CD4-positive, alpha-beta memory T cell (primary cell): ENCODE measurements at regions not wholly inside any gene's neighbourhood (a gene's known extent, or its start where the extent isn't known, plus 50 kb on each side); places are given as distances from the start of the nearest gene placed in this dataset.

Experiments used
- CTCF ChIA-PET: fragments of 350-600 bp; sonication (Branson Sonifier 250); formaldehyde crosslinking; loops from one replicate; lab custom pipeline; 2021; ENCODE audit warnings: inconsistent platforms; ENCODE audit not compliant: partially characterized antibody; lab: Charles Lee
- POLR2A ChIA-PET: fragments of 350-600 bp; sonication (Branson Sonifier 250); formaldehyde crosslinking; loops from one replicate; lab custom pipeline; 2021; ENCODE audit not compliant: partially characterized antibody; lab: Charles Lee
- DNase-seq, 5 donors: peaks; one replicate each; pipeline versions ENCODE4 v3.0.0 to v3.0.0-alpha.2; 2020 to 2022; ENCODE audit warnings: mixed read lengths in 1 of 5
- H3K27ac ChIP-seq: one replicate; pipeline ENCODE4 v1.7.0; 2013; ENCODE audit warnings: low read depth, low read length
- H3K27me3 ChIP-seq: 2 replicates; pipeline ENCODE4 v1.7.0; 2013; ENCODE audit warnings: mild to moderate bottlenecking, low read length, moderate library complexity; ENCODE audit not compliant: insufficient read depth
- H3K36me3 ChIP-seq: 2 replicates; pipeline ENCODE4 v1.7.0; 2013; ENCODE audit warnings: mild to moderate bottlenecking, low read length, moderate library complexity; ENCODE audit not compliant: insufficient read depth
- H3K4me1 ChIP-seq: 2 replicates; pipeline ENCODE4 v1.7.0; 2013; ENCODE audit warnings: mild to moderate bottlenecking, low read length, moderate library complexity; ENCODE audit not compliant: insufficient read depth
- H3K4me3 ChIP-seq, 2 donors: one replicate each; pipeline ENCODE4 v1.7.0; 2013; ENCODE audit warnings: low read length in 2 of 2, mild to moderate bottlenecking in 1 of 2
- H3K9me3 ChIP-seq, 2 donors: one replicate each; pipeline ENCODE4 v1.7.0; 2013; ENCODE audit warnings: low read length in 2 of 2, control low read depth in 1 of 2; ENCODE audit not compliant: control insufficient read depth in 1 of 2
- H3K27ac Mint-ChIP-seq, 7 donors: one replicate each; pipeline ENCODE4 v1.8.0; 2020 to 2021; ENCODE audit warnings: mixed read lengths in 7 of 7, mild to moderate bottlenecking in 6 of 7, inconsistent platforms in 3 of 7, moderate library complexity in 3 of 7
- H3K27me3 Mint-ChIP-seq, 2 donors: one replicate each; pipeline ENCODE4 v1.8.0; 2020 to 2021; ENCODE audit warnings: mixed read lengths in 2 of 2
- H3K36me3 Mint-ChIP-seq, 2 donors: one replicate each; pipeline ENCODE4 v1.8.0; 2020 to 2021; ENCODE audit warnings: mixed read lengths in 2 of 2, inconsistent platforms in 1 of 2, mild to moderate bottlenecking in 1 of 2
- H3K4me1 Mint-ChIP-seq, 4 donors: one replicate each; pipeline ENCODE4 v1.8.0; 2020 to 2021; ENCODE audit warnings: mixed read lengths in 4 of 4, mild to moderate bottlenecking in 1 of 4
- H3K4me3 Mint-ChIP-seq, 8 donors: one replicate each; pipeline ENCODE4 v1.8.0; 2020 to 2021; ENCODE audit warnings: mixed read lengths in 8 of 8, mild to moderate bottlenecking in 7 of 8, moderate library complexity in 6 of 8, inconsistent platforms in 3 of 8
- H3K9me3 Mint-ChIP-seq, 8 donors: one replicate each; pipeline ENCODE4 v1.8.0; 2020 to 2021; ENCODE audit warnings: mixed read lengths in 8 of 8, mild to moderate bottlenecking in 5 of 8, inconsistent platforms in 3 of 8, moderate library complexity in 1 of 8
- intact Hi-C: fragments of 100-400 bp; cut with micrococcal nuclease; formaldehyde crosslinking; loops from one replicate; pipeline ENCODE4 v1.15.1; 2023

DNA sequence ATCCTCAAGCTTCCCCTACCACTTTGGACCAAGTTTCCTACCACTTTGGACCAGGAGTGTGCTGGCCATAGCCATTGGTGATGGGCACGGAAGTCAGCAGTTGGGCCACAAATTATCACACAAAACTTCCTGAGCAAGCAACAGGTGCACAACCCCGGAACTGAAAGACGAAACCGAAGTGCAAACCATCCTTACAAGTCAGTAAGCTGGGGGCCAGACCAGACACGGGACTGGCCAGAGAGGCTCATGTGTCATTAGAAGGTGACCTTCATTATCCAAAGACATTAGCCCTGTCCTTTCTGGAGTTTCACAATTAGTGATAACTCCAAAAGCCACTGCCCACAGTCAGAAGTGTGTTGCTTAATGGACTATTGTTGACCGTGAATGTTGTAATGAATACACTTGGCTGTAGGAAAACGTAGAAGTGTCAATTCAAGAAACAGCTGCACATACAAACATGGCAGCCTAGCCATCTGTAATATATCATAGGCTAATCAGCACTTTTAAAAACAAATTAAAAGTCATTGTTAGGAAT is 244.1 kb upstream of the IRS2 start:
- no peaks in the 10 kb centered on the region for H3K36me3 Mint-ChIP-seq
- no peaks in the 10 kb centered on the region for H3K27me3 ChIP-seq
- no peak overlapping the region for H3K27ac Mint-ChIP-seq
- H3K9me3 ChIP-seq = no peaks in the 10 kb centered on the region
- no peaks in the 10 kb centered on the region for H3K4me1 Mint-ChIP-seq
- no peak overlapping the region for H3K4me3 Mint-ChIP-seq
- no peaks in the 10 kb centered on the region for H3K4me1 ChIP-seq
- no peaks in the 10 kb centered on the region for H3K27me3 Mint-ChIP-seq
- H3K27ac ChIP-seq = no peak overlapping the region
- no peak overlapping the region for H3K4me3 ChIP-seq
- H3K36me3 ChIP-seq = no peaks in the 10 kb centered on the region
- POLR2A ChIA-PET = no interaction called here
- no peaks in the 10 kb centered on the region for H3K9me3 Mint-ChIP-seq
- CTCF ChIA-PET = no interaction called here
- no peak for DNase-seq
- intact Hi-C loops = no loop called here

DNA sequence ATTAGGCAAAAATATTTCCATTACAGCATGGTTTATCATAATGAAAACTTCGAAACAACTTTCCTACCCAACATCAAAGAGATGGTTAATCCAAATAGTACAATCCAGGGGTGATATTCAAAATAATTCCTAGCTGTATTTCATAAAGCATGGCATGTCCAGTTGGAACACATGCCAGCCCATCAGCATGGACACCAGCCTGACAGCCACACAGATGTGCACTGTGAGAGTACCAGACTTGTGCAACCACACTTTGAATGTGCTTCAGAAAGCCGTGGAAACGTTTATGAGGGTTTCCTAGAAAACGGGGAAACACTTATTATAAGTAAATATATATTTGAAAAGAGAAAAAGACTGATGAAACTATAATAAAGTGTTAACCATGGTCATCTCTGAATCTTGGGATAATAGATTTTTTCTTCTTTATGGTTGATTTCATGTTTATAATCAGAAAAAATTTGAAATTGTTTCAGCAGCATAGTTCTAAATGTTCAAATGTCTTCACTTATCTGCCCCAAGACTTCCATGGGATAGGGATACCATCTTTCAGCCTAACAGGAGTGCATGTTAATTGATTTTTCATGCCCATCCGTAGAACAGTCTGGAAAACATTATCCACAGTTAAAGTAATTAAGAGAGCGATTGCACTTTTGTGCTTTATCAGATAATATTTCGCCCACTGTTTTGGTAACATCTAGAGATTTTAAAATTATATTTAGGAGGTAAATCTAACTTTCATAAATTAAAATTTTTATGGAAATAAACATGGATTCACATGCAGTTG is 242.6 kb upstream of the IRS2 start:
- ChIA-PET CTCF (no interaction called here), POLR2A (no interaction called here)
- Histone ChIP-seq H3K9me3 (no peaks in the 10 kb centered on the region), H3K27ac (no peak overlapping the region), H3K27me3 (no peaks in the 10 kb centered on the region), H3K4me1 (no peaks in the 10 kb centered on the region), H3K36me3 (no peaks in the 10 kb centered on the region), H3K4me3 (no peak overlapping the region)
- no peaks in the 10 kb centered on the region for H3K4me1 Mint-ChIP-seq
- no peak overlapping the region for H3K4me3 Mint-ChIP-seq
- no peak for DNase-seq
- no peaks in the 10 kb centered on the region for H3K27me3 Mint-ChIP-seq
- intact Hi-C loops = no loop called here
- no peak overlapping the region for H3K27ac Mint-ChIP-seq
- no peaks in the 10 kb centered on the region for H3K9me3 Mint-ChIP-seq
- no peaks in the 10 kb centered on the region for H3K36me3 Mint-ChIP-seq

DNA sequence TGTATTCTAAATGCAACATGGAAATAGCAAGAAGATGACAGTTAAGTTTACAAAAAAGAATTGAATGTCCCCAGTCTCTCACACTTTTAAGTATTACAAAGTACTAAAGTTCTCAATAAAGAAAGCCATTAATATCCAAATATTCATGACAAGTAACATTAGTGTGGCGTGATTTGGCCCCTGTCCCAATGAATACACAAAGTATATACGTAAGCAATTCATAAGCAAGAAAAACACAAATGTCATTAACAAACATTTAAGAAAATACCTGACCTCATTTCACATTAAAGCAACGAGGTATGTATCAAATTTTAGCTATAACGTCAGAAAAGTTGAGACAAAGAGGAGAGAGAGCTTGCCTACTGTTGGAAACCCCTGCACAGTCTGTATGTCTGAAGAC is 241.9 kb upstream of the IRS2 start:
- Histone ChIP-seq H3K9me3 (no peaks in the 10 kb centered on the region), H3K4me3 (no peak overlapping the region), H3K4me1 (no peaks in the 10 kb centered on the region), H3K36me3 (no peaks in the 10 kb centered on the region), H3K27ac (no peak overlapping the region), H3K27me3 (no peaks in the 10 kb centered on the region)
- intact Hi-C loops = no loop called here
- no peak for DNase-seq
- CTCF ChIA-PET = no interaction called here
- Mint-ChIP-seq H3K27ac (no peak overlapping the region), H3K4me3 (no peak overlapping the region), H3K36me3 (no peaks in the 10 kb centered on the region), H3K4me1 (no peaks in the 10 kb centered on the region), H3K27me3 (peaks cover 0 to 2% of the 10 kb centered on the region in 2 donors), H3K9me3 (no peaks in the 10 kb centered on the region)
- POLR2A ChIA-PET = no interaction called here

DNA sequence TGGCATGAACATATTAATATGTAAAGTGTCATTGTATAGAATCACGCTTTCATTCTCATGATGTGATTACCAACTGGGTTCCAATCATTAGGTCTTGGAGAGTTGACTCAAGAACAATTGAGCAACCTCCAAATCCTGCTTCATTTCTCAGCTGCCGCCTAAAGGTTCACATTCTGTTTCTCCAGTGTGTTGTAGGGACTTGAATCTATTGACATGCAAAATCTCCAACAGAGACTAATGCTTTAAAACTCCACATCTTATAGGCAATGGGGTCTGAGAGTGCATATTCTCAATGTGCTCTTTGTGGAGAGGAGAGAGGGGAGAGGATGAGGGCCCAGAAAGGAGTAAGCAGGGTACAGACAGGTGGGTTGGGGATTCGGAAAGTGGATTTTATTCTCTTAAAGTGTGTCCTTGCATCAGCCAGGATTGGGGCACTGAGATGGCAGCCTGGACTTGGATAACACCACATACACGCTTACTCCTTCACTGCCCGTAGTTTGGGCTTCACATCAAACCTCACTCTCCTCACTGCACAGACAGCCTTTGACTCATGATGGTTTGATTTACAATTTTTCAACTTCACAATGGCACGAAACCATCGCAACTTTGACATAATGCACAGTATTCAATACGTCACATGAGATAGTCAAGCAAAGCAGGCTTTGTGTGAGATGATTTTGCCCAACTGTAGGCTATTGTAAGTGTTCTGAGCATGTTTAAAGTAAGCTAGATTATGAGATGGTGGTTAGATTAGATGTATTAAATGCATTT is 241.3 kb upstream of the IRS2 start:
- no peak for DNase-seq
- no peaks in the 10 kb centered on the region for H3K27me3 ChIP-seq
- H3K27ac Mint-ChIP-seq = no peak overlapping the region
- H3K9me3 Mint-ChIP-seq = no peaks in the 10 kb centered on the region
- no peaks in the 10 kb centered on the region for H3K4me1 Mint-ChIP-seq
- H3K36me3 Mint-ChIP-seq = no peaks in the 10 kb centered on the region
- no peaks in the 10 kb centered on the region for H3K36me3 ChIP-seq
- intact Hi-C loops = no loop called here
- no peak overlapping the region for H3K27ac ChIP-seq
- peaks cover 0 to 2% of the 10 kb centered on the region in 2 donors for H3K27me3 Mint-ChIP-seq
- CTCF ChIA-PET = no interaction called here
- no peak overlapping the region for H3K4me3 ChIP-seq
- H3K4me1 ChIP-seq = no peaks in the 10 kb centered on the region
- H3K9me3 ChIP-seq = no peaks in the 10 kb centered on the region
- H3K4me3 Mint-ChIP-seq = no peak overlapping the region
- POLR2A ChIA-PET = no interaction called here

DNA sequence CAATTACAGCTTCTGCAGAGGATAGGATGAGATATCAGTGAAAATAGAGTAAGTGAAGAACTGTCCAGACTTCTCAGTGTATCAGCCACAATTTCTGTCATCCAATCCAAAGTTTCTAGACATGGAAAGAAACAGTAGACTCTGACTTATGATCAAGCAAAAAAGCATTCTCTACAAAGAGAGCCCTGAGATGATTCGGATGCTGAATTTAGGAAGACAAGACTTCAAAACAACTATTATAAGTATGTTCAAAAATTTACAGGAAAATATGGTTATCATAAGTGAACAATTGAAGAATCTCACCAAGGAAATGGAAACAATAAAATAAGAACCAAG is 238.2 kb upstream of the IRS2 start:
- Histone ChIP-seq H3K27ac (no peak overlapping the region), H3K27me3 (no peaks in the 10 kb centered on the region), H3K9me3 (no peaks in the 10 kb centered on the region), H3K36me3 (no peaks in the 10 kb centered on the region), H3K4me1 (no peaks in the 10 kb centered on the region), H3K4me3 (no peak overlapping the region)
- intact Hi-C loops = no loop called here
- Mint-ChIP-seq H3K27me3 (peaks cover 2 to 17% of the 10 kb centered on the region in 2 donors), H3K4me3 (no peak overlapping the region), H3K27ac (no peak overlapping the region), H3K4me1 (no peaks in the 10 kb centered on the region), H3K36me3 (no peaks in the 10 kb centered on the region), H3K9me3 (peaks cover 0 to 2% (median 0%) of the 10 kb centered on the region in 8 donors)
- ChIA-PET CTCF (no interaction called here), POLR2A (no interaction called here)
- DNase-seq = no peak

DNA sequence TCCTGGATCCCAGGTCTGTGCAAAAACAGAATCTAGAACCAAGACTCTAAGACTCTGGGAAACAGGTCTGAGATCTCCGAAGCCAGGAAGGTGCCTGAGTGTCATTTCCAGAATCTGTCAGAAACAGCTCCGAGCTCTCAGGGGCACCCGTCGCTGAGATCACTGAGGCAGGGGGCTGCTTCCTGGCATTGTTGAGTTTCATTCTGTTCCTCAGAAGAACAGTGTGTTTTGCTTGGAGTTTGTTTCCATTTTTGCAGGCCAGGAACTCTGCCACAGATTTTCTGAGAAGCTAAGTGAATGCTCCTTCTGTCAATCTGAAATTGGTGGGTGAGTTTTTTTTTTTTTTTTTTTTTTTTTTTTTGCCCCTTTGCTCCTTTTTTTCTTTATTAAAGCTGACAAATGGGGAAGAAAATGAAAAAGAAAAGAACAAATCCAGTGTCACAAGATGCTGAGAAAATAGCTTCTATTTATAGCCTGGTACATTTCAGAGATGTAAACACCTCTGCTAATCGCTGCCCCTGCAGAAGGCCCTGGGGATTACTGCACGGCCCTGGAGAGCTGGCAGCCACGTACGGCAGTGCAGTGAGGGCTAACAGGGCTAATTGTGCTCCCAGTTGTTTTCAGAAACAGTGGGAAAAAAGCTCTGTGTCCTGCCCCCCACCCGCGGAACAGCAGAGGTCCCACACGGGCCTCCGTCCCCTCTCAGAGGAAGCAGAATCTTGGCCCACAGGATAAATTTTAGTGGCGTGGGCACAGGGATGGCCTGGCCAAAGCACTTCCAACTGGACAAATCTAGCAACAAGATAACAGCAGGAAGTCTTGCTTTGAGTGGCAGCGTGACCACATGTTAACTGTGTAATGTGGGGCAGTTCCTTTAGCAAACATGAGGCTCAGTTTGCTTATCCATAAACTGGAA is 237.6 kb upstream of the IRS2 start:
- Histone ChIP-seq H3K27me3 (no peaks in the 10 kb centered on the region), H3K27ac (no peak overlapping the region), H3K36me3 (no peaks in the 10 kb centered on the region), H3K4me3 (no peak overlapping the region), H3K9me3 (no peaks in the 10 kb centered on the region), H3K4me1 (no peaks in the 10 kb centered on the region)
- Mint-ChIP-seq H3K27me3 (peaks cover 2 to 17% of the 10 kb centered on the region in 2 donors), H3K4me3 (no peak overlapping the region), H3K4me1 (no peaks in the 10 kb centered on the region), H3K9me3 (peaks cover 0 to 2% (median 0%) of the 10 kb centered on the region in 8 donors), H3K27ac (no peak overlapping the region), H3K36me3 (no peaks in the 10 kb centered on the region)
- no peak for DNase-seq
- POLR2A ChIA-PET = no interaction called here
- CTCF ChIA-PET = no interaction called here
- intact Hi-C loops = no loop called here

DNA sequence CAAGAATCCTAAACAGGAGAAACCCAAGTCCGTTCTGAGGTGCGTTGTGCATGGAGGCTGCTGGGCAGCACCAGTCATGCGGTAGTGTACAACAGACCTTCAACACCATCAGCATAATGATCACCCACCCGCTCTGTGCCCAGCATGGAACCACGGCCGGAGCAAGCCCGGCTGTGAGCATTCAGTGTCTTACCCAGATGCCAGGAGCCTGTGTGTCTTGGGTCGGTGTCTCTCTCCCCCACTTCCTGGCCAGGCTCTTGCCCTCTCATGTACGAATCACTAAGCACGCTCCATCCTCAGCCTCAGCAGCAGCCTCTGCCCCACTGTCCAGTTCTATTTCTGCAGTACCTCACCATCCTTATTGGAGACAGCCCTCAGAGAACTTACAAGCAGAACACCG is 231.6 kb upstream of the IRS2 start:
- H3K4me3 Mint-ChIP-seq = peak overlapping the region in 1 of 8 donors; percentile 32
- intact Hi-C loops = no loop called here
- ChIA-PET POLR2A (no interaction called here), CTCF (no interaction called here)
- Histone ChIP-seq H3K4me1 (no peaks in the 10 kb centered on the region), H3K27ac (no peak overlapping the region), H3K36me3 (no peaks in the 10 kb centered on the region), H3K9me3 (no peaks in the 10 kb centered on the region), H3K27me3 (no peaks in the 10 kb centered on the region), H3K4me3 (no peak overlapping the region)
- no peak overlapping the region for H3K27ac Mint-ChIP-seq
- H3K27me3 Mint-ChIP-seq = peaks cover 2 to 14% of the 10 kb centered on the region in 2 donors
- no peaks in the 10 kb centered on the region for H3K4me1 Mint-ChIP-seq
- no peaks in the 10 kb centered on the region for H3K36me3 Mint-ChIP-seq
- no peak for DNase-seq
- H3K9me3 Mint-ChIP-seq = peaks cover 0 to 2% (median 0%) of the 10 kb centered on the region in 8 donors
